Erythroblast (primary cell): ENCODE measurements at regions not wholly inside any gene's neighbourhood (a gene's known extent, or its start where the extent isn't known, plus 50 kb on each side); places are given as distances from the start of the nearest gene placed in this dataset.

Experiments
- GATA1 ChIP-seq: IDR thresholded peaks from 2 replicates; pipeline ENCODE4 v1.6.1; 2011; ENCODE audit warnings: low read depth, mild to moderate bottlenecking, control low read depth, low read length, moderate library complexity
- POLR2A ChIP-seq: IDR thresholded peaks from 2 replicates; pipeline ENCODE4 v1.6.1; 2011; ENCODE audit warnings: mild to moderate bottlenecking, low read length

- TF ChIP-seq POLR2A (no peak), GATA1 (no peak)
Measured at GRCh38 chr6:137395316-137395715, 98.9 kb downstream of the OLIG3 start.
